Astrocyte (in vitro differentiated cells and primary cell): ENCODE measurements at regions not wholly inside any gene's neighbourhood (a gene's known extent, or its start where the extent isn't known, plus 50 kb on each side); places are given as distances from the start of the nearest gene placed in this dataset.

Source experiments
- DNase-seq: peaks from one replicate; pipeline ENCODE4 v3.0.0-alpha.2; 2010; ENCODE audit warnings: low read depth
- FAIRE-seq: peaks from 2 replicates; lab custom pipeline; 2011; peaks lifted over from hg19 to GRCh38; lab: Jason Lieb, UNC
- H2AFZ ChIP-seq: 2 replicates; pipeline ENCODE4 v1.6.0; 2012; ENCODE audit warnings: low read depth, low read length, inconsistent platforms
- H3K27ac ChIP-seq: 2 replicates; pipeline ENCODE4 v1.5.1; 2011; ENCODE audit warnings: low read depth, low read length, inconsistent platforms
- H3K27me3 ChIP-seq: 2 replicates; pipeline ENCODE4 v1.6.0; 2011; ENCODE audit warnings: low read length, inconsistent platforms; ENCODE audit not compliant: insufficient read depth
- H3K36me3 ChIP-seq: 2 replicates; pipeline ENCODE4 v1.5.1; 2011; ENCODE audit warnings: low read length, inconsistent platforms; ENCODE audit not compliant: insufficient read depth
- H3K4me1 ChIP-seq: 2 replicates; pipeline ENCODE4 v1.5.1; 2011; ENCODE audit warnings: low read length, inconsistent platforms; ENCODE audit not compliant: insufficient read depth
- H3K4me2 ChIP-seq: 2 replicates; pipeline ENCODE4 v1.6.0; 2012; ENCODE audit warnings: low read length, inconsistent platforms
- H3K4me3 ChIP-seq: 2 replicates; pipeline ENCODE4 v1.5.1; 2011; ENCODE audit warnings: low read depth, mild to moderate bottlenecking, low read length, inconsistent platforms; ENCODE audit not compliant: insufficient read depth
- H3K79me2 ChIP-seq: 2 replicates; pipeline ENCODE4 v1.6.0; 2012; ENCODE audit warnings: mild to moderate bottlenecking, low read length, inconsistent platforms; ENCODE audit not compliant: insufficient read depth
- H3K9ac ChIP-seq: 2 replicates; pipeline ENCODE4 v1.6.0; 2012; ENCODE audit warnings: mild to moderate bottlenecking, low read length, inconsistent platforms
- H3K9me3 ChIP-seq: 2 replicates; pipeline ENCODE4 v1.5.1; 2012; ENCODE audit warnings: low read depth, mild to moderate bottlenecking, low read length, inconsistent platforms; ENCODE audit not compliant: insufficient read depth
- H4K20me1 ChIP-seq: 2 replicates; pipeline ENCODE4 v1.6.0; 2012; ENCODE audit warnings: low read length, inconsistent platforms; ENCODE audit not compliant: insufficient read depth
- H3K27ac Mint-ChIP-seq: one replicate; pipeline ENCODE4 v1.8.0; 2021; ENCODE audit warnings: mild to moderate bottlenecking, mixed read lengths; ENCODE audit not compliant: unreplicated experiment
- H3K27me3 Mint-ChIP-seq: one replicate; pipeline ENCODE4 v1.8.0; 2021; ENCODE audit warnings: low read depth, mixed read lengths; ENCODE audit not compliant: unreplicated experiment
- H3K36me3 Mint-ChIP-seq: one replicate; pipeline ENCODE4 v1.8.0; 2021; ENCODE audit warnings: low read depth, mixed read lengths; ENCODE audit not compliant: unreplicated experiment
- H3K4me1 Mint-ChIP-seq: one replicate; pipeline ENCODE4 v1.8.0; 2021; ENCODE audit warnings: low read depth, mixed read lengths; ENCODE audit not compliant: unreplicated experiment
- H3K4me3 Mint-ChIP-seq: one replicate; pipeline ENCODE4 v1.8.0; 2021; ENCODE audit warnings: mild to moderate bottlenecking, moderate library complexity, mixed read lengths; ENCODE audit not compliant: unreplicated experiment
- H3K9me3 Mint-ChIP-seq: one replicate; pipeline ENCODE4 v1.8.0; 2021; ENCODE audit warnings: mild to moderate bottlenecking, mixed read lengths; ENCODE audit not compliant: unreplicated experiment
- EZH2 ChIP-seq: IDR thresholded peaks from 2 replicates; pipeline ENCODE4 v1.6.1; 2012; ENCODE audit warnings: mild to moderate bottlenecking, low read length, inconsistent platforms; ENCODE audit not compliant: insufficient read depth
- TF ChIP-seq, protein P1 (sequence below): IDR thresholded peaks from 2 replicates; pipeline ENCODE4 v1.5.1; 2011; ENCODE audit warnings: low read depth, mild to moderate bottlenecking, inconsistent platforms, low read length, moderate library complexity; ENCODE audit not compliant: insufficient read depth

DNA sequence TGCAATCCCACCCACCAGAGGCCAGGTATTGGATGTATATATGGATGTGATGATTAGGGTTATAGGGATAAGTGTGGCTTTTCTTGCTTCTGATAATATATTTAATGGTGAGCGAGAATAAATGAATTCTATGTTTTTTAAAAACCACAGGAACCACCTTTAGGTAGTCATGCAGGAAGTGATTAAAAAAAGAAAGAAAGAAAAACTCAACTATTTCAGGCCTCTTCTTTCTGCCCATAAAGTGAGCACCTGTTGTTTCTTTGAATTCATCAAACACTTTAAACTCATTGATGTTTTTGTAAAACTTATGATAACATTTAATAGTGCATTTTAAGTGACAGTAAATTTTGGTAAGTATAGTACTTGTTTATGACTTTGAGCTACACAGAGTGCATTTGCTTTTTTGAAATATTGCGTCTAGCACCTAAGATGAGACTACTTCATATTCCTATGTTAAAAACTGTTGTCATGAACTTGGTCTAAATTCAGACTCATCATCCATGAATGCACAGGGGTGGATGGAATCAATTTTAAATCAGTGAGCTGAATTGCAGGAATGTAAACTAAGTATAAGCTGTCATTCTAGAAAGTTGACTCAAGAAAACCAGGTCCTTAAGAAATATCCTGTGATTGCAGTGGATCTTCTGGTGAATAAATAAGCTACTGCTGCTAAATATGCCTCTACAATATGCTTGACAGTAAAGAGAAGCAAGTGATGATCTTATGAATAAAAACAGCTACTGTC lies 764.4 kb upstream of the NECTIN3 start:
- no peak overlapping the region for H3K4me3 Mint-ChIP-seq
- Histone ChIP-seq H2AFZ (no peak overlapping the region), H3K4me3 (no peak overlapping the region), H3K4me2 (no peak overlapping the region), H3K79me2 (no peaks in the 10 kb centered on the region), H3K27ac (no peak overlapping the region), H3K9ac (no peak overlapping the region), H3K4me1 (no peaks in the 10 kb centered on the region), H4K20me1 (no peaks in the 10 kb centered on the region), H3K9me3 (no peaks in the 10 kb centered on the region), H3K36me3 (no peaks in the 10 kb centered on the region), H3K27me3 (no peaks in the 10 kb centered on the region)
- H3K27me3 Mint-ChIP-seq: no peaks in the 10 kb centered on the region
- H3K9me3 Mint-ChIP-seq: no peaks in the 10 kb centered on the region
- H3K36me3 Mint-ChIP-seq: no peaks in the 10 kb centered on the region
- H3K27ac Mint-ChIP-seq: no peak overlapping the region
- DNase-seq: peak; percentile 20
- TF ChIP-seq EZH2: no peak
- TF ChIP-seq, protein P1, sequence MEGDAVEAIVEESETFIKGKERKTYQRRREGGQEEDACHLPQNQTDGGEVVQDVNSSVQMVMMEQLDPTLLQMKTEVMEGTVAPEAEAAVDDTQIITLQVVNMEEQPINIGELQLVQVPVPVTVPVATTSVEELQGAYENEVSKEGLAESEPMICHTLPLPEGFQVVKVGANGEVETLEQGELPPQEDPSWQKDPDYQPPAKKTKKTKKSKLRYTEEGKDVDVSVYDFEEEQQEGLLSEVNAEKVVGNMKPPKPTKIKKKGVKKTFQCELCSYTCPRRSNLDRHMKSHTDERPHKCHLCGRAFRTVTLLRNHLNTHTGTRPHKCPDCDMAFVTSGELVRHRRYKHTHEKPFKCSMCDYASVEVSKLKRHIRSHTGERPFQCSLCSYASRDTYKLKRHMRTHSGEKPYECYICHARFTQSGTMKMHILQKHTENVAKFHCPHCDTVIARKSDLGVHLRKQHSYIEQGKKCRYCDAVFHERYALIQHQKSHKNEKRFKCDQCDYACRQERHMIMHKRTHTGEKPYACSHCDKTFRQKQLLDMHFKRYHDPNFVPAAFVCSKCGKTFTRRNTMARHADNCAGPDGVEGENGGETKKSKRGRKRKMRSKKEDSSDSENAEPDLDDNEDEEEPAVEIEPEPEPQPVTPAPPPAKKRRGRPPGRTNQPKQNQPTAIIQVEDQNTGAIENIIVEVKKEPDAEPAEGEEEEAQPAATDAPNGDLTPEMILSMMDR: no peak
- FAIRE-seq: peak; percentile 79
- peaks cover 5% of the 10 kb centered on the region for H3K4me1 Mint-ChIP-seq

DNA sequence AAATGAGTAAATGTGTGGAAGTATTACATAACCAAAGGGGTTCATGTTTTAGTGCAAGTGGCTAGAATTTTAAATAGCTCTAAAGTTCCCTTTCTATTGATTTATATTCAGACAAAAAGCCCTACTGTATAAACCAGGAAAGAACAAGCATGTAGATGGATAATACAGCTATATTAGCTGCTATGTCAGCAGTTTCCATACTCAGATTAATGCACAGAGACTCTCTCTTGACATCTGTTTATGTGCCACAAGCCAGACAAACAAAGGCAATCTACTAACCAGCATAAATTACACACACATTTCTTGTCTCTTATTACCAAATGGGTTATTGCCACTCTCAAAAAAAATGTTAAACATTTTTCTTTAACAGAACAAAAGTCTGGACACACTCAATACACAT lies 760.1 kb upstream of the NECTIN3 start:
- TF ChIP-seq EZH2: no peak
- TF ChIP-seq, protein P1: no peak
- Histone ChIP-seq H4K20me1 (no peaks in the 10 kb centered on the region), H3K9me3 (no peaks in the 10 kb centered on the region), H2AFZ (no peak overlapping the region), H3K36me3 (no peaks in the 10 kb centered on the region), H3K27ac (no peak overlapping the region), H3K79me2 (no peaks in the 10 kb centered on the region), H3K9ac (no peak overlapping the region), H3K4me3 (no peak overlapping the region), H3K4me1 (no peaks in the 10 kb centered on the region), H3K27me3 (no peaks in the 10 kb centered on the region), H3K4me2 (no peak overlapping the region)
- peaks cover 5% of the 10 kb centered on the region for H3K4me1 Mint-ChIP-seq
- no peaks in the 10 kb centered on the region for H3K27me3 Mint-ChIP-seq
- no peak overlapping the region for H3K27ac Mint-ChIP-seq
- no peak overlapping the region for H3K4me3 Mint-ChIP-seq
- no peaks in the 10 kb centered on the region for H3K36me3 Mint-ChIP-seq
- FAIRE-seq: peak; percentile 13
- no peaks in the 10 kb centered on the region for H3K9me3 Mint-ChIP-seq
- DNase-seq: no peak

DNA sequence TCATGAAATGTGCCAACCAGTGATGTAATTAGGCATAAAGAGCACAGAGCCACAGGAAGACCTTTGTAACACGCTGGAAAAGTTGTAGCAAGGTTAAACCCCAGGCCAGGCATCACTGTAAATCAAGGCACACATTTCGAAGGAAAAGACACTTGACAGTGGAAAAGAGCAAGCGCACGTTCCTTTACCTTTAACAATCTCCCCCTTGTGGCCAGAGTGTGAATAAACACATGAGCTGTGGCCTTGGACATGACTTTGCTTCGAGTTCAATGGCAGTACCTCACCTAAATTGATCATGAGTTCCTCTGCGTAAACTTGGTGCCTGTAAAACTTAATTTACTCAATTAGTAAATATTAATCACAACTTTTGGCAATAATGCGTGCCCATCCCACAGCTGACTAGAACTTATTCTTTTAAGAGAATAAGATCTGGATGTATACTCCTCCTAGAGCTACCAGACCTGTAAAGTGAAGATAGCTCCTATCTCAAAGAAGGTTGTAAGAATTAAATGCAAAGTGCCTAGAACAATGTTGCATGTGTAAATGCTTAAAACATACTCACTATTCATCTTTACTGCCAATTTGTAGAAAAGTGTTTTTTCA lies 757.0 kb upstream of the NECTIN3 start:
- peaks cover 1% of the 10 kb centered on the region for H3K4me1 Mint-ChIP-seq
- H3K79me2 ChIP-seq: no peaks in the 10 kb centered on the region
- peaks cover 7% of the 10 kb centered on the region for H3K4me1 ChIP-seq
- no peak overlapping the region for H3K4me3 Mint-ChIP-seq
- no peaks in the 10 kb centered on the region for H3K36me3 Mint-ChIP-seq
- no peak overlapping the region for H3K9ac ChIP-seq
- H3K9me3 ChIP-seq: no peaks in the 10 kb centered on the region
- no peak overlapping the region for H3K4me2 ChIP-seq
- no peak overlapping the region for H3K27ac ChIP-seq
- no peak overlapping the region for H2AFZ ChIP-seq
- no peaks in the 10 kb centered on the region for H3K36me3 ChIP-seq
- H3K4me3 ChIP-seq: no peak overlapping the region
- peak; percentile 23 for DNase-seq
- TF ChIP-seq, protein P1: peak; percentile 80
- TF ChIP-seq EZH2: no peak
- H3K27ac Mint-ChIP-seq: no peak overlapping the region
- no peaks in the 10 kb centered on the region for H3K27me3 ChIP-seq
- no peaks in the 10 kb centered on the region for H3K27me3 Mint-ChIP-seq
- H3K9me3 Mint-ChIP-seq: no peaks in the 10 kb centered on the region
- peak; percentile 32 for FAIRE-seq
- no peaks in the 10 kb centered on the region for H4K20me1 ChIP-seq
